Neural progenitor cell (in vitro differentiated cells): ENCODE measurements at regions not wholly inside any gene's neighbourhood (a gene's known extent, or its start where the extent isn't known, plus 50 kb on each side); places are given as distances from the start of the nearest gene placed in this dataset.

Source experiments
- DNase-seq: peaks from one replicate; pipeline ENCODE4 v3.0.0-alpha.2; 2016; ENCODE audit warnings: low spot score
- H2AFZ ChIP-seq: fragments of 200-600 bp; sonication (generic); replicated peaks from 2 replicates; pipeline ENCODE4 v1.6.1; 2016; ENCODE audit warnings: antibody characterized with exemption
- H3F3A ChIP-seq: fragments of 200-600 bp; sonication (generic); 2 replicates; pipeline ENCODE4 v1.6.1; 2016; ENCODE audit warnings: antibody characterized with exemption, low read depth
- H3K27ac ChIP-seq: fragments of 200-600 bp; sonication (generic); 2 replicates; pipeline ENCODE4 v1.5.1; 2016; ENCODE audit warnings: mild to moderate bottlenecking
- H3K27me3 ChIP-seq: fragments of 200-600 bp; sonication (generic); 2 replicates; pipeline ENCODE4 v1.6.1; 2016; ENCODE audit warnings: mild to moderate bottlenecking, moderate library complexity
- H3K36me3 ChIP-seq: fragments of 200-600 bp; sonication (generic); 2 replicates; pipeline ENCODE4 v1.5.1; 2016
- H3K4me1 ChIP-seq: fragments of 200-600 bp; sonication (generic); 2 replicates; pipeline ENCODE4 v1.6.1; 2016; ENCODE audit warnings: mixed run types
- H3K4me2 ChIP-seq: fragments of 200-600 bp; sonication (generic); 2 replicates; pipeline ENCODE4 v1.6.1; 2016
- H3K4me3 ChIP-seq: fragments of 200-600 bp; sonication (generic); 2 replicates; pipeline ENCODE4 v1.5.1; 2016
- H3K79me2 ChIP-seq: fragments of 200-600 bp; sonication (generic); 2 replicates; pipeline ENCODE4 v1.6.1; 2016; ENCODE audit warnings: low read depth
- H3K9ac ChIP-seq: fragments of 200-600 bp; sonication (generic); 2 replicates; pipeline ENCODE4 v1.6.1; 2016
- H3K9me3 ChIP-seq: fragments of 200-600 bp; sonication (generic); 2 replicates; pipeline ENCODE4 v1.5.1; 2016; ENCODE audit warnings: low read depth
- H4K20me1 ChIP-seq: fragments of 200-600 bp; sonication (generic); 2 replicates; pipeline ENCODE4 v1.6.1; 2016; ENCODE audit warnings: low read depth
- H3K27ac Mint-ChIP-seq: 3 replicates; pipeline ENCODE4 v1.8.0; 2021; ENCODE audit warnings: mixed read lengths
- H3K27me3 Mint-ChIP-seq: 2 replicates; pipeline ENCODE4 v1.8.0; 2022; ENCODE audit warnings: low read depth, mild to moderate bottlenecking, inconsistent platforms, moderate library complexity, mixed read lengths; ENCODE audit not compliant: insufficient read depth
- H3K36me3 Mint-ChIP-seq: 3 replicates; pipeline ENCODE4 v1.8.0; 2021; ENCODE audit warnings: mixed read lengths
- H3K4me1 Mint-ChIP-seq: 3 replicates; pipeline ENCODE4 v1.8.0; 2021; ENCODE audit warnings: mixed read lengths
- H3K4me3 Mint-ChIP-seq: 3 replicates; pipeline ENCODE4 v1.8.0; 2021; ENCODE audit warnings: mild to moderate bottlenecking, moderate library complexity, mixed read lengths
- H3K9me3 Mint-ChIP-seq: 3 replicates; pipeline ENCODE4 v1.8.0; 2020; ENCODE audit warnings: mixed read lengths
- EZH2 ChIP-seq: fragments of 200-600 bp; sonication (generic); IDR thresholded peaks from 2 replicates; pipeline ENCODE4 v1.6.1; 2017; ENCODE audit warnings: antibody characterized with exemption, mild to moderate bottlenecking, moderate library complexity
- EZH2phosphoT487 ChIP-seq: fragments of 200-600 bp; sonication (generic); IDR thresholded peaks from 2 replicates; pipeline ENCODE4 v1.6.1; 2017; ENCODE audit warnings: antibody characterized with exemption
- TF ChIP-seq, protein P1 (sequence below): fragments of 200-600 bp; sonication (generic); IDR thresholded peaks from 2 replicates; pipeline ENCODE4 v1.5.1; 2017; ENCODE audit warnings: antibody characterized with exemption, mild to moderate bottlenecking

DNA sequence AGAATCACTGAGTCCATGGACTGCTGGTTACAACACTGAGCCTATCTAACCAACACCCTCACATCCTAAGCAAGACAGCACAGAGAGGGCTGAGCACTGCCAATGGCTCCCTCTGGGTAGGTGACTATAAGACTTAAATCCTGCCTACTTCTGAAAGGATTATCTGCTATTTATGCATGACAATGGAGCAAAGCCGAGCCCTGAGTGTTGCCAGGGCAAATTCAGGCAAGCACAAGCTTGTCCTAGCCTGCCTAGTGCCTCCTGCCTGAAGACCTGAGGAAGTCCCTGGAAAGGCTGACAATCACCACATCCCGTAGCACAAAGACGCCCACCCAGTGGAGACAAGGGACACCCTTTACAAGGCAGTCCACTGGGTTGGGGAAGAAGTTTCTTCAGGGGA is 129.7 kb downstream of the OSR1 start:
- Mint-ChIP-seq H3K4me1 (peaks cover 32% of the 10 kb centered on the region), H3K27ac (peak overlapping the region; percentile 50), H3K9me3 (no peaks in the 10 kb centered on the region), H3K27me3 (peaks cover 5% of the 10 kb centered on the region), H3K4me3 (no peak overlapping the region), H3K36me3 (no peaks in the 10 kb centered on the region)
- peak overlapping the region; percentile 55 for H3K4me2 ChIP-seq
- H3F3A ChIP-seq: peaks cover 11% of the 10 kb centered on the region
- no peak overlapping the region for H3K27ac ChIP-seq
- H3K9ac ChIP-seq: no peak overlapping the region
- no peaks in the 10 kb centered on the region for H3K36me3 ChIP-seq
- TF ChIP-seq, protein P1, sequence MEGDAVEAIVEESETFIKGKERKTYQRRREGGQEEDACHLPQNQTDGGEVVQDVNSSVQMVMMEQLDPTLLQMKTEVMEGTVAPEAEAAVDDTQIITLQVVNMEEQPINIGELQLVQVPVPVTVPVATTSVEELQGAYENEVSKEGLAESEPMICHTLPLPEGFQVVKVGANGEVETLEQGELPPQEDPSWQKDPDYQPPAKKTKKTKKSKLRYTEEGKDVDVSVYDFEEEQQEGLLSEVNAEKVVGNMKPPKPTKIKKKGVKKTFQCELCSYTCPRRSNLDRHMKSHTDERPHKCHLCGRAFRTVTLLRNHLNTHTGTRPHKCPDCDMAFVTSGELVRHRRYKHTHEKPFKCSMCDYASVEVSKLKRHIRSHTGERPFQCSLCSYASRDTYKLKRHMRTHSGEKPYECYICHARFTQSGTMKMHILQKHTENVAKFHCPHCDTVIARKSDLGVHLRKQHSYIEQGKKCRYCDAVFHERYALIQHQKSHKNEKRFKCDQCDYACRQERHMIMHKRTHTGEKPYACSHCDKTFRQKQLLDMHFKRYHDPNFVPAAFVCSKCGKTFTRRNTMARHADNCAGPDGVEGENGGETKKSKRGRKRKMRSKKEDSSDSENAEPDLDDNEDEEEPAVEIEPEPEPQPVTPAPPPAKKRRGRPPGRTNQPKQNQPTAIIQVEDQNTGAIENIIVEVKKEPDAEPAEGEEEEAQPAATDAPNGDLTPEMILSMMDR: peak; percentile 23
- TF ChIP-seq EZH2: no peak
- peak; percentile 33 for TF ChIP-seq EZH2phosphoT487
- no peaks in the 10 kb centered on the region for H3K9me3 ChIP-seq
- no peaks in the 10 kb centered on the region for H4K20me1 ChIP-seq
- peaks cover 24% of the 10 kb centered on the region for H3K4me1 ChIP-seq
- H3K79me2 ChIP-seq: no peaks in the 10 kb centered on the region
- DNase-seq: peak; percentile 83
- no peak overlapping the region for H2AFZ ChIP-seq
- H3K4me3 ChIP-seq: no peak overlapping the region
- H3K27me3 ChIP-seq: no peaks in the 10 kb centered on the region

GRCh38 chr2:19228181-19228593 is 130.2 kb downstream of the OSR1 start:
- Histone ChIP-seq H3K36me3 (no peaks in the 10 kb centered on the region), H3K9me3 (no peaks in the 10 kb centered on the region), H3K4me1 (peaks cover 24% of the 10 kb centered on the region), H3K4me3 (no peak overlapping the region), H3K27me3 (no peaks in the 10 kb centered on the region), H3F3A (peaks cover 11% of the 10 kb centered on the region), H2AFZ (no peak overlapping the region), H3K4me2 (peak overlapping the region; percentile 55), H3K79me2 (no peaks in the 10 kb centered on the region), H3K9ac (no peak overlapping the region), H4K20me1 (no peaks in the 10 kb centered on the region), H3K27ac (no peak overlapping the region)
- H3K36me3 Mint-ChIP-seq: no peaks in the 10 kb centered on the region
- TF ChIP-seq EZH2: no peak
- TF ChIP-seq EZH2phosphoT487: no peak
- TF ChIP-seq, protein P1: no peak
- DNase-seq: no peak
- peak overlapping the region; percentile 57 for H3K4me3 Mint-ChIP-seq
- peaks cover 32% of the 10 kb centered on the region for H3K4me1 Mint-ChIP-seq
- no peaks in the 10 kb centered on the region for H3K9me3 Mint-ChIP-seq
- peaks cover 5% of the 10 kb centered on the region for H3K27me3 Mint-ChIP-seq
- H3K27ac Mint-ChIP-seq: peak overlapping the region; percentile 50

GRCh38 chr2:19226871-19227270 is 131.6 kb downstream of the OSR1 start:
- DNase-seq: no peak
- H3F3A ChIP-seq: peaks cover 11% of the 10 kb centered on the region
- H3K9me3 Mint-ChIP-seq: no peaks in the 10 kb centered on the region
- H3K79me2 ChIP-seq: no peaks in the 10 kb centered on the region
- no peak overlapping the region for H3K4me3 ChIP-seq
- H3K27me3 Mint-ChIP-seq: peaks cover 5% of the 10 kb centered on the region
- H3K9me3 ChIP-seq: no peaks in the 10 kb centered on the region
- no peak overlapping the region for H3K4me2 ChIP-seq
- no peak overlapping the region for H3K27ac ChIP-seq
- H3K4me1 Mint-ChIP-seq: peaks cover 32% of the 10 kb centered on the region
- H2AFZ ChIP-seq: no peak overlapping the region
- H3K4me1 ChIP-seq: peaks cover 24% of the 10 kb centered on the region
- TF ChIP-seq EZH2: no peak
- no peak for TF ChIP-seq EZH2phosphoT487
- H3K9ac ChIP-seq: no peak overlapping the region
- no peaks in the 10 kb centered on the region for H3K27me3 ChIP-seq
- H4K20me1 ChIP-seq: no peaks in the 10 kb centered on the region
- no peaks in the 10 kb centered on the region for H3K36me3 ChIP-seq
- H3K36me3 Mint-ChIP-seq: no peaks in the 10 kb centered on the region
- H3K27ac Mint-ChIP-seq: peak overlapping the region; percentile 72
- H3K4me3 Mint-ChIP-seq: no peak overlapping the region

GRCh38 chr2:19226386-19226785 is 132.0 kb downstream of the OSR1 start:
- Mint-ChIP-seq H3K36me3 (no peaks in the 10 kb centered on the region), H3K27ac (no peak overlapping the region), H3K4me3 (no peak overlapping the region), H3K27me3 (peaks cover 5% of the 10 kb centered on the region), H3K4me1 (peaks cover 32% of the 10 kb centered on the region), H3K9me3 (no peaks in the 10 kb centered on the region)
- Histone ChIP-seq H3K27me3 (no peaks in the 10 kb centered on the region), H2AFZ (no peak overlapping the region), H3K79me2 (no peaks in the 10 kb centered on the region), H4K20me1 (no peaks in the 10 kb centered on the region), H3K4me1 (peaks cover 24% of the 10 kb centered on the region), H3K36me3 (no peaks in the 10 kb centered on the region), H3F3A (peaks cover 11% of the 10 kb centered on the region), H3K9me3 (no peaks in the 10 kb centered on the region), H3K4me3 (no peak overlapping the region), H3K27ac (no peak overlapping the region), H3K9ac (no peak overlapping the region), H3K4me2 (no peak overlapping the region)
- no peak for DNase-seq
- TF ChIP-seq EZH2: no peak
- no peak for TF ChIP-seq EZH2phosphoT487
- TF ChIP-seq, protein P1: no peak
